Nephron (organoid): ENCODE measurements at regions not wholly inside any gene's neighbourhood (a gene's known extent, or its start where the extent isn't known, plus 50 kb on each side); places are given as distances from the start of the nearest gene placed in this dataset.

Experiments used
- H3K27ac Mint-ChIP-seq, 3 experiments: 2 replicates each; pipeline ENCODE4 v1.8.0; 2020; ENCODE audit warnings: mixed read lengths in 3 of 3, mild to moderate bottlenecking in 2 of 3, moderate library complexity in 1 of 3
- H3K27me3 Mint-ChIP-seq: 2 replicates; pipeline ENCODE4 v1.8.0; 2021; ENCODE audit warnings: low read depth, mild to moderate bottlenecking, moderate library complexity, mixed read lengths
- H3K36me3 Mint-ChIP-seq: 2 replicates; pipeline ENCODE4 v1.8.0; 2020; ENCODE audit warnings: low read depth, mixed read lengths
- H3K4me1 Mint-ChIP-seq: 2 replicates; pipeline ENCODE4 v1.8.0; 2020; ENCODE audit warnings: mixed read lengths
- H3K4me3 Mint-ChIP-seq, 3 experiments: 2 replicates each; pipeline ENCODE4 v1.8.0; 2020; ENCODE audit warnings: mild to moderate bottlenecking in 3 of 3, mixed read lengths in 3 of 3, moderate library complexity in 2 of 3
- H3K9me3 Mint-ChIP-seq: 2 replicates; pipeline ENCODE4 v1.8.0; 2020; ENCODE audit warnings: mixed read lengths
- CTCF ChIP-seq, 3 experiments: fragments of 200-600 bp; sonication (generic); IDR thresholded peaks; one replicate each; pipeline ENCODE4 v1.5.0; 2021; ENCODE audit warnings: antibody characterized with exemption in 3 of 3; ENCODE audit not compliant: unreplicated experiment in 3 of 3

DNA sequence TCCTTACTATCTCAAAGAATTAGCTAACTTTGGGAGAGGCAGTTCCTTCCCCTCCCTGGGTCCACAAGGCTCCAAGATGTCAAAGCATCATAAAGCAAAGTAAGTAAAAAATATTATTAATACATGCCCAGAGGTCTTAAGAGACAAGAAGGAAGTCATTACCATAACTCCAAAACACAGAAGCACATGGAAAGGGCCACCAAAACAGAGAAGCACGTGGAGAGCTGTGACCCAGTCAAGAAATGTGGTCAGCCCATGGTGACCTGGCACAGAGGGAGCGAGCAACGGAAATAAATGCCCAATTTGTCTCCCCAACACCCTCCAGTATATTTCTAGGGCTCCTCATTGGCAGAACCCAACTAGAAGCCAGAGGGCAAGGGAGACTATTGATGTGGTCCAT is 277.5 kb upstream of the API5 start:
- TF ChIP-seq CTCF (IDR thresholded peaks at IDR 0.05; ENCODE audit: unreplicated experiment in 3 of 3) = no peak
- Mint-ChIP-seq H3K9me3 (no peaks in the 10 kb centered on the region), H3K27ac (no peak overlapping the region), H3K4me3 (no peak overlapping the region), H3K27me3 (no peaks in the 10 kb centered on the region), H3K4me1 (no peaks in the 10 kb centered on the region), H3K36me3 (no peaks in the 10 kb centered on the region)

DNA sequence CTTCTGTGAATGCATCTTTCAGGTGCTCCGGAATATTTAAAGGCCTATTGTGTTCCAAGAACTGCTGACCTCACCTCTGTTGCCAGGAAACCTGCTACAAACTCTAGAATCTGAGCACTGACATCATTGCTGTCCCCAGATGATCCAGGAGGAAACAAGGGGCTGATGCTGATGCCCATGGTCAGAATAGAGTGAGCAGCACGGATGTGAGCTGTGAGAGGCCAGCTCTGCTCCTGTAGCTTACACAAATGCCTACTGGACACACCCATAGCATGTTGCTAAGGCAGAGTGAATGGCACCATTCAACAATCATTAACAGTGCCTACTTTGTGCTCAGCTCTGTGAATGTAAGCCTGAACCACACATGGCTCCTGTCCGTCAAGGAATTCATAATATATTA is 276.7 kb upstream of the API5 start:
- no peak for TF ChIP-seq CTCF (IDR thresholded peaks at IDR 0.05; ENCODE audit: unreplicated experiment in 3 of 3)
- H3K4me3 Mint-ChIP-seq = no peak overlapping the region
- H3K27ac Mint-ChIP-seq = no peak overlapping the region
- no peaks in the 10 kb centered on the region for H3K27me3 Mint-ChIP-seq
- no peaks in the 10 kb centered on the region for H3K36me3 Mint-ChIP-seq
- no peaks in the 10 kb centered on the region for H3K4me1 Mint-ChIP-seq
- no peaks in the 10 kb centered on the region for H3K9me3 Mint-ChIP-seq

- Mint-ChIP-seq H3K9me3 (no peaks in the 10 kb centered on the region), H3K4me1 (no peaks in the 10 kb centered on the region), H3K4me3 (no peak overlapping the region), H3K27ac (no peak overlapping the region), H3K27me3 (no peaks in the 10 kb centered on the region), H3K36me3 (no peaks in the 10 kb centered on the region)
- no peak for TF ChIP-seq CTCF (IDR thresholded peaks at IDR 0.05; ENCODE audit: unreplicated experiment in 3 of 3)
These were observed 258.0 kb upstream of the API5 start for GRCh38 chr11:43053638-43054412.

DNA sequence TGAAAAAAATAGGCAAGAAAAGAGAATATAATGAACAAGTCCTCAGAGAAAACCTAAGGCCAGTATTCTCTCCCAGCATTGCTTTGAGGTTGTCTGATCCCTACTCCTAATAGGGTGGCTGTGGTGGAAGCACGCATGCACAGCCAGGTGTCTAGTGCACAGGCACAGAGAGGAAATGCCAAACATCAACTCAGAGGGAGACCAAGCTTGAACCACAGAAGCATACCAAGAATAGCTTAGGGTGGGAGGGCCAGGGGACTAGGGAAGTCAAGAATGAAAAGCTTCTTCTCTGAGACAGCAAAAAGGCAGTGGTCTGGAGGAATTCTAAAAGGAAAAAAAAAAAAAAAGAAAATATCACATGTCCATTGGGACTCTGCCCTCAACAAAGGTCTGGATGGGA is 244.1 kb upstream of the API5 start:
- no peak overlapping the region for H3K27ac Mint-ChIP-seq
- H3K4me3 Mint-ChIP-seq = no peak overlapping the region

GRCh38 chr11:43071338-43071737 is 240.5 kb upstream of the API5 start:
- H3K9me3 Mint-ChIP-seq = peaks cover 4% of the 10 kb centered on the region
- peaks cover 3% of the 10 kb centered on the region for H3K27me3 Mint-ChIP-seq
- no peaks in the 10 kb centered on the region for H3K4me1 Mint-ChIP-seq
- no peak for TF ChIP-seq CTCF (IDR thresholded peaks at IDR 0.05; ENCODE audit: unreplicated experiment in 3 of 3)
- H3K36me3 Mint-ChIP-seq = no peaks in the 10 kb centered on the region
- H3K27ac Mint-ChIP-seq = no peak overlapping the region
- H3K4me3 Mint-ChIP-seq = no peak overlapping the region

More for the DNA sequence above, 244.1 kb upstream of the API5 start:
- Mint-ChIP-seq H3K9me3 (peaks cover 4% of the 10 kb centered on the region), H3K4me1 (no peaks in the 10 kb centered on the region), H3K36me3 (no peaks in the 10 kb centered on the region), H3K27me3 (peaks cover 3% of the 10 kb centered on the region)
- TF ChIP-seq CTCF (IDR thresholded peaks at IDR 0.05; ENCODE audit: unreplicated experiment in 3 of 3) = no peak

DNA sequence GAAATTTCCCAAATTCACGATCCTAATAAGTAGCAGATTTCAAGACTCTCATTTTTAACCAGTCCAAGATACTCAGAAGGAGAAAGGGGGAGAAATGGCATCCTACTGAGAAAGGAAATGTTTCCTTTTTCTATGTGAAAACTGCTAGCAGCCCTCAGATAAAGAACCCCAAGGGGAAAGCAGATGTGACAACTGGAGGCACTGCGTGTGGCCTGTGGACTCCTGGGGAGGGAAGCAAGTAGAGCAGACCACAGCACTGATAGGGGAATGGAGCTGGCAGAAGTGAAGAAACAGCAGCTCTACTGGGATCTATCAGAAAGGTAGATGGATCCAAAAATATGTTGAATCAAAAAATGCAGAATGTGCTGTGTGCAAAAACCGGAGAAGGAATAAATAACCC is 239.7 kb upstream of the API5 start:
- TF ChIP-seq CTCF (IDR thresholded peaks at IDR 0.05; ENCODE audit: unreplicated experiment in 3 of 3) = no peak
- no peaks in the 10 kb centered on the region for H3K36me3 Mint-ChIP-seq
- no peak overlapping the region for H3K4me3 Mint-ChIP-seq
- no peak overlapping the region for H3K27ac Mint-ChIP-seq
- H3K27me3 Mint-ChIP-seq = peaks cover 3% of the 10 kb centered on the region
- peaks cover 4% of the 10 kb centered on the region for H3K9me3 Mint-ChIP-seq
- no peaks in the 10 kb centered on the region for H3K4me1 Mint-ChIP-seq
